ENCODE measurements at regions not wholly inside any gene's neighbourhood (a gene's known extent, or its start where the extent isn't known, plus 50 kb on each side); places are given as distances from the start of the nearest gene placed in this dataset.

DNA sequence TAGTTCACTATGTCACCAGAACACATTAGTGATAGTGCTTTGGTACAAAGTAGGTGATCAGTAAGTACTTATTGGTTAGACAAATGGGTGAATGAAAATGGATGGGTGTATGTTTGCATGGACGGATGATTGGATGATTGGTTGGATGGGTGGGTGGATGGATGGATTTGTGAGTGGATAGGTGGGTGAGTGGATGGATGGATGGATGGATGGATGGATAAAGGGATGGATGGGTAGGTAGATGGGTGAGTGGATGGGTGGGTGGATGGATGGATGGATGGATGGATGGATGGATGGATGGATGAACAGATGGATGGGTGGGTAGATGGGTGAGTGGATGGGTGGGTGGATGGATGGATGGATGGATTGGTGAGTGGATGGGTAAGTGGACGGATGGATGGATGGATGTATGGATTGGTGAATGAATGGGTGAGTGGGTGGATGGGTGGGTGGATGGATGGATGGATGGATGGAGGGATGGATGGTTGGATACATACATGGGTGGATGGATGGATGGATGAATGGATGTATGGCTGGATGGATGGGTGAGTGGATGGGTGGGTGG, 225.3 kb upstream of the GSE1 start:
- 97% methylated on average over 2 of the region's 2 CpGs for WGBS (ENCODE audit: insufficient coverage)

DNA sequence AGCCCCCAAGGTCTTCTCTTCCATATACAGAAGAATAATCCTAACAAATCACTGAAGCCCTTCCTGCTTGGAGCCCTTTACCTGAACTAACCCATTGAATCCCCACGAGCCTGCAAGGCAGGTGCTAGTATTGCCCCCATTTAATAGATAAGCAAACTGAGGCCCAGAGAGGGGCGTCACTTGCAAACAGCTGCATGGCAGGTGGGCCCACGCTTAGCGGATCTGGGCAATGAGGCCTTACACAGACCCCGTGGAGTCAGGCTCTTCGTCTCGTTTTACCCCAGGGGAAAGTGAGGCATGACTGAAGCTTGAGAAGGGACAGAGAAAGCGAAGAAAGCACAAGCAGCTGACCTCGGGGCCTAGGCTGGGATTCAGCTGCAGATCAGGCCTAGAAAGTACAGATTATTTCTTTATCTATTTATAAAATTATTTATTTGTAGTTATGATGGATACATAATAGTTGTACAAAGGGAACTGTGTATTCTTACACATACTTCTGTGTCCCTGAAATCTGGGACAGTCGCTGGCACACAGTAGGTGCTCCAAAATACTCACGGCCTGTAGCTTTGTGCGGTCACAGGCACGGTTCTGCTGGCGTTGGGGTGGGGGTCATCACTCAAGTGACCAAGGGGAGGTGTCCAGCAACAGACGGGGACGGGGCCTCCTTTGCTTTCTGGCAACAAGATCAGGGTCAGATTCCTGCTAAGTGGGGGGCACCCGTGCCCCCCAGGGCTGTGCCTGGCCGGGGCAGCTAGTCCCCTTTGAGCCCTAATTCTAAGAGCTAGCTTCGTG, 223.2 kb upstream of the GSE1 start:
- no peak overlapping the region for H2AFZ ChIP-seq (ENCODE audit: insufficient read depth, low read depth, low read length, poor library complexity, severe bottlenecking)
- Mint-ChIP-seq H3K9me3 (peaks cover 0 to 2% (median 0%) of the 10 kb centered on the region in 7 donors), H3K4me3 (no peak overlapping the region), H3K27me3 (ENCODE audit: low read depth in 3 of 3) (peaks cover 1 to 9% (median 5%) of the 10 kb centered on the region in 3 donors), H3K4me1 (no peaks in the 10 kb centered on the region), H3K36me3 (no peaks in the 10 kb centered on the region), H3K27ac (peak overlapping the region in 1 of 7 donors; percentile 9)
- no peak for DNase-seq
- no peak overlapping the region for H3K9ac ChIP-seq (ENCODE audit: insufficient read depth, low read length, poor library complexity, severe bottlenecking)
- H3K79me2 ChIP-seq (ENCODE audit: insufficient read depth, low read length) = no peaks in the 10 kb centered on the region
- no peaks in the 10 kb centered on the region for H3K4me1 ChIP-seq (ENCODE audit: control insufficient read depth in 1 of 2, insufficient read depth in 2 of 2, low read length in 2 of 2)
- intact Hi-C loops (cut with micrococcal nuclease) = no loop called here
- no peaks in the 10 kb centered on the region for H4K20me1 ChIP-seq (ENCODE audit: insufficient read depth, low read length)
- no peak overlapping the region for H3K27ac ChIP-seq (ENCODE audit: low read depth in 1 of 2, low read length in 2 of 2)
- no peaks in the 10 kb centered on the region for H3K36me3 ChIP-seq (replicated peaks in 1 of 2; ENCODE audit: control insufficient read depth in 1 of 2, insufficient read depth in 2 of 2, low read length in 2 of 2)
- TF ChIP-seq, protein P1, sequence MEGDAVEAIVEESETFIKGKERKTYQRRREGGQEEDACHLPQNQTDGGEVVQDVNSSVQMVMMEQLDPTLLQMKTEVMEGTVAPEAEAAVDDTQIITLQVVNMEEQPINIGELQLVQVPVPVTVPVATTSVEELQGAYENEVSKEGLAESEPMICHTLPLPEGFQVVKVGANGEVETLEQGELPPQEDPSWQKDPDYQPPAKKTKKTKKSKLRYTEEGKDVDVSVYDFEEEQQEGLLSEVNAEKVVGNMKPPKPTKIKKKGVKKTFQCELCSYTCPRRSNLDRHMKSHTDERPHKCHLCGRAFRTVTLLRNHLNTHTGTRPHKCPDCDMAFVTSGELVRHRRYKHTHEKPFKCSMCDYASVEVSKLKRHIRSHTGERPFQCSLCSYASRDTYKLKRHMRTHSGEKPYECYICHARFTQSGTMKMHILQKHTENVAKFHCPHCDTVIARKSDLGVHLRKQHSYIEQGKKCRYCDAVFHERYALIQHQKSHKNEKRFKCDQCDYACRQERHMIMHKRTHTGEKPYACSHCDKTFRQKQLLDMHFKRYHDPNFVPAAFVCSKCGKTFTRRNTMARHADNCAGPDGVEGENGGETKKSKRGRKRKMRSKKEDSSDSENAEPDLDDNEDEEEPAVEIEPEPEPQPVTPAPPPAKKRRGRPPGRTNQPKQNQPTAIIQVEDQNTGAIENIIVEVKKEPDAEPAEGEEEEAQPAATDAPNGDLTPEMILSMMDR (IDR thresholded peaks at IDR 0.05) = no peak
- H3K4me2 ChIP-seq (replicated peaks; ENCODE audit: extremely low read depth, low read length, poor library complexity, severe bottlenecking) = no peak overlapping the region
- H3K4me3 ChIP-seq (replicated peaks in 1 of 3; ENCODE audit: low read depth in 2 of 3, low read length in 3 of 3) = no peak overlapping the region
- 95% methylated on average over 14 of the region's 19 CpGs for WGBS (ENCODE audit: insufficient coverage)
- H3K27me3 ChIP-seq (ENCODE audit: control insufficient read depth in 2 of 2, insufficient read depth in 2 of 2, low read length in 2 of 2) = peaks cover 0 to 2% of the 10 kb centered on the region in 2 donors
- H3K9me3 ChIP-seq (replicated peaks in 1 of 2; ENCODE audit: control insufficient read depth in 1 of 2, insufficient read depth in 1 of 2, low read length in 2 of 2) = no peaks in the 10 kb centered on the region

More for the DNA sequence above, 225.3 kb upstream of the GSE1 start:
- Mint-ChIP-seq H3K4me1 (no peaks in the 10 kb centered on the region), H3K36me3 (no peaks in the 10 kb centered on the region), H3K9me3 (peaks cover 0 to 6% (median 0%) of the 10 kb centered on the region in 7 donors), H3K27ac (no peak overlapping the region), H3K4me3 (no peak overlapping the region), H3K27me3 (ENCODE audit: low read depth in 3 of 3) (peaks cover 2 to 5% (median 2%) of the 10 kb centered on the region in 3 donors)
- no peak for DNase-seq
- Histone ChIP-seq H2AFZ (ENCODE audit: insufficient read depth, low read depth, low read length, poor library complexity, severe bottlenecking) (no peak overlapping the region), H3K4me3 (replicated peaks in 1 of 3; ENCODE audit: low read depth in 2 of 3, low read length in 3 of 3) (no peak overlapping the region), H3K36me3 (replicated peaks in 1 of 2; ENCODE audit: control insufficient read depth in 1 of 2, insufficient read depth in 2 of 2, low read length in 2 of 2) (no peaks in the 10 kb centered on the region), H3K9ac (ENCODE audit: insufficient read depth, low read length, poor library complexity, severe bottlenecking) (no peak overlapping the region), H3K27me3 (ENCODE audit: control insufficient read depth in 2 of 2, insufficient read depth in 2 of 2, low read length in 2 of 2) (no peaks in the 10 kb centered on the region), H3K4me1 (ENCODE audit: control insufficient read depth in 1 of 2, insufficient read depth in 2 of 2, low read length in 2 of 2) (no peaks in the 10 kb centered on the region), H3K79me2 (ENCODE audit: insufficient read depth, low read length) (no peaks in the 10 kb centered on the region), H3K27ac (ENCODE audit: low read depth in 1 of 2, low read length in 2 of 2) (no peak overlapping the region), H4K20me1 (ENCODE audit: insufficient read depth, low read length) (no peaks in the 10 kb centered on the region), H3K4me2 (replicated peaks; ENCODE audit: extremely low read depth, low read length, poor library complexity, severe bottlenecking) (no peak overlapping the region), H3K9me3 (replicated peaks in 1 of 2; ENCODE audit: control insufficient read depth in 1 of 2, insufficient read depth in 1 of 2, low read length in 2 of 2) (no peaks in the 10 kb centered on the region)
- intact Hi-C loops (cut with micrococcal nuclease) = no loop called here
- TF ChIP-seq, protein P1 (IDR thresholded peaks at IDR 0.05) = no peak

All from CD14-positive monocyte (primary cell).